GM12891 (cell line): ENCODE measurements at regions not wholly inside any gene's neighbourhood (a gene's known extent, or its start where the extent isn't known, plus 50 kb on each side); places are given as distances from the start of the nearest gene placed in this dataset.

Source experiments
- POLR2A ChIP-seq: IDR thresholded peaks from 2 replicates; pipeline ENCODE4 v1.6.1; 2011; ENCODE audit warnings: low read depth, low read length, control low read depth
- SPI1 ChIP-seq: IDR thresholded peaks from 2 replicates; pipeline ENCODE4 v1.6.1; 2011; ENCODE audit warnings: low read depth, low read length, control low read depth

GRCh38 chr1:80731241-80731894 is 1069.4 kb upstream of the ADGRL2 start:
- TF ChIP-seq POLR2A: no peak
- no peak for TF ChIP-seq SPI1
